Skeletal muscle tissue (tissue), 3 donors: ENCODE measurements at regions not wholly inside any gene's neighbourhood (a gene's known extent, or its start where the extent isn't known, plus 50 kb on each side); places are given as distances from the start of the nearest gene placed in this dataset.

Experiments
- H3K27ac ChIP-seq: one replicate; pipeline ENCODE4 v1.7.0; 2013; ENCODE audit warnings: mild to moderate bottlenecking, low read depth, low read length, inconsistent platforms
- H3K27me3 ChIP-seq, 3 donors: one replicate each; pipeline ENCODE4 v1.7.0; 2013; ENCODE audit warnings: low read length in 3 of 3; ENCODE audit not compliant: control insufficient read depth in 3 of 3, insufficient read depth in 3 of 3
- H3K36me3 ChIP-seq, 3 donors: one replicate each; pipeline ENCODE4 v1.7.0; 2013; ENCODE audit warnings: low read length in 3 of 3; ENCODE audit not compliant: control insufficient read depth in 3 of 3, insufficient read depth in 3 of 3
- H3K4me1 ChIP-seq, 3 donors: one replicate each; pipeline ENCODE4 v1.7.0; 2013; ENCODE audit warnings: low read length in 3 of 3, mild to moderate bottlenecking in 3 of 3; ENCODE audit not compliant: control insufficient read depth in 3 of 3, insufficient read depth in 3 of 3
- H3K4me3 ChIP-seq, 3 donors: one replicate each; pipeline ENCODE4 v1.7.0; 2013; ENCODE audit warnings: low read length in 3 of 3
- H3K9ac ChIP-seq, 3 donors: one replicate each; pipeline ENCODE4 v1.7.0; 2013; ENCODE audit warnings: low read length in 3 of 3, mild to moderate bottlenecking in 3 of 3, moderate library complexity in 2 of 3, low read depth in 1 of 3
- H3K9me3 ChIP-seq, 3 donors: one replicate each; pipeline ENCODE4 v1.7.0; 2013; ENCODE audit warnings: low read length in 3 of 3; ENCODE audit not compliant: control insufficient read depth in 3 of 3
- donor health status: Osteomylitis.

GRCh38 chr20:19887556-19888268 lies 129.4 kb upstream of the NAA20 start:
- Histone ChIP-seq H3K36me3 (peaks cover 0 to 4% (median 0%) of the 10 kb centered on the region in 3 donors), H3K4me3 (peak overlapping the region; percentile 37 to 72 (median 63)), H3K27me3 (no peaks in the 10 kb centered on the region), H3K4me1 (peaks cover 40 to 55% (median 44%) of the 10 kb centered on the region in 3 donors), H3K9ac (peak overlapping the region; percentile 59 to 81 (median 66)), H3K27ac (peak overlapping the region; percentile 84), H3K9me3 (no peaks in the 10 kb centered on the region)

- Histone ChIP-seq H3K27ac (peak overlapping the region; percentile 84), H3K27me3 (no peaks in the 10 kb centered on the region), H3K36me3 (peaks cover 3 to 5% (median 3%) of the 10 kb centered on the region in 3 donors), H3K9me3 (no peaks in the 10 kb centered on the region), H3K4me3 (peak overlapping the region; percentile 37 to 72 (median 63)), H3K4me1 (peaks cover 40 to 55% (median 44%) of the 10 kb centered on the region in 3 donors), H3K9ac (peak overlapping the region; percentile 59 to 81 (median 66))
Measured at GRCh38 chr20:19888269-19888671, 128.9 kb upstream of the NAA20 start.

DNA sequence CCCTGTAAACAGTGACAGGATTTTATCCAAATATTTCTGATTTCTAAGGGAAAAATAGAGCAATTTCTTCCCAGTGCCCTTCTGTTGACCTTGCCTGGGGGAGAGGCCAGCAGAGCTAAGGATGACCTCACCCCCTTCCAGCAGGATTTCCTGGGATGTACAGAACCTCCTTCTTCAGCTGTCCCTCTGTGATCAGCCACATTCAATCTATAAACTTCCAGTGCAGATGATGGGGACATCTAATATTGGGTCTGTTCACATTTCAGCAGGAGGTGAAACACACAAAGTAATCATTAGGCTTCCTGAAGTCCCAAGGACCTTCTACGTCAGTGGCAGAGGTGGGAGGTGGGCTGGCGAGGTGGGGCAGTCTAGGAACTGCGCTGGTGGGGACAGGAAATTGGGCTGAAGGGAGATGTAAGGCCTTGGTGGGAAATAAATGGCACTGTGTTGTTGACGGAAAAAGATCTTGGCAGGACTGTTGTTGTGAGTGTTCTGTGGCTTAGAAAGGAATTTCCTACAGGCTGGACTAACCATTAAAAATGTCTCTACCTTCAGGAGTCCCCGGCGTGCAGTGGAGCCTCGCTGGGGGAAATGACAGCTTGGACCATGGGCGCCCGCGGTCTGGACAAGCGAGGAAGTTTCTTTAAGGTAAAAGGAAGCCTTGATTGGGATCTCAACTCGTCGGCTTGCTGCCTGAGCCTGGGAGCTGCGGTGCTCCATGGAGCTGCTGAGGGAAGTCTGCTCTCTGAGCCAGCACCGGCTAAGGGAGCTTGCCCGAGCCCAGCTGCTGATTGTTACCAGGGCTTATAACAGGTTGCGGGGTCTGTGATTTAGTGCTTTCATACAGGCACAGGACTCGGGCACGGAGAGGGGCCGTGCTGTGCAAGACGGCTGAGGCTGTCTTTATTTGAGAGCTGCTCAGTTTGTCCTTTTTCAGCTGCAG lies 127.9 kb upstream of the NAA20 start:
- H3K4me1 ChIP-seq: peaks cover 40 to 55% (median 44%) of the 10 kb centered on the region in 3 donors
- no peaks in the 10 kb centered on the region for H3K9me3 ChIP-seq
- H3K27me3 ChIP-seq: no peaks in the 10 kb centered on the region
- H3K9ac ChIP-seq: peak overlapping the region; percentile 14 to 81 (median 66)
- H3K27ac ChIP-seq: peak overlapping the region; percentile 84
- H3K4me3 ChIP-seq: peak overlapping the region; percentile 59 to 77 (median 72)
- H3K36me3 ChIP-seq: peaks cover 5 to 6% (median 5%) of the 10 kb centered on the region in 3 donors

DNA sequence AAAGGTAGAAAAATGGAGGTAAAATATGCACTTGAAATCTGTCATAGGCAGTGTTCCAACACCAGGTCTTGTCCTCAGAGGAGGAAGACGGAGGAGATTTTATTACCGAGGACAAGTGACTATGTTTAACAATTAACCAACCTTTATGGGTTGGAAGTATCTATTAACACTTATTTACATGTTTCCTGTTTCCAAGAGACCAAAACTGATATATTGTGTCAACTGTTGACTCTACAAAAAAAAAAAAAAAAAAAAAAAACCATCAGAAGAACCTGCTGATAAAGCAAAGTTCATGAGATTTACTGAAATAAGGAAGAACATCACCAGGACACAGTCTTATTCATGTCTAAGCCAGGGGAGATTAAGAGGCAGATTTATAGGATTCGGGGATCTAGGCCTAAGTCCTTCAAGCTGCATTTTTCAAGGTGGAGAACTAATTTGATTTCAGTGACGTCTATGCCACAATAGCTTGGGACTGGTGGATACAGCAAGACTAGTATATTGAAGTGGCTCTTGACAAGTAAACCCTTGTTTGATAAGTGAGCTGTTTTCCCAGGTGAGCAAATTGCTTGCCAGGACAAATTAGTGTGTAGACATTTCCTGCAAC lies 126.6 kb upstream of the NAA20 start:
- no peaks in the 10 kb centered on the region for H3K9me3 ChIP-seq
- no peaks in the 10 kb centered on the region for H3K27me3 ChIP-seq
- H3K4me1 ChIP-seq: peaks cover 40 to 51% (median 44%) of the 10 kb centered on the region in 3 donors
- H3K9ac ChIP-seq: peak overlapping the region in 2 of 3 donors; percentile 66 to 81
- H3K4me3 ChIP-seq: peak overlapping the region in 2 of 3 donors; percentile 72 to 77
- H3K27ac ChIP-seq: peak overlapping the region; percentile 84
- H3K36me3 ChIP-seq: peaks cover 9 to 16% (median 13%) of the 10 kb centered on the region in 3 donors

- H3K27ac ChIP-seq: no peak overlapping the region
- peaks cover 20 to 33% (median 31%) of the 10 kb centered on the region in 3 donors for H3K4me1 ChIP-seq
- H3K9me3 ChIP-seq: no peaks in the 10 kb centered on the region
- H3K9ac ChIP-seq: no peak overlapping the region
- H3K36me3 ChIP-seq: peaks cover 13 to 24% (median 24%) of the 10 kb centered on the region in 3 donors
- H3K4me3 ChIP-seq: no peak overlapping the region
- H3K27me3 ChIP-seq: no peaks in the 10 kb centered on the region
Measured at GRCh38 chr20:19893356-19893755, 123.8 kb upstream of the NAA20 start.

- Histone ChIP-seq H3K4me1 (peaks cover 0 to 9% (median 8%) of the 10 kb centered on the region in 3 donors), H3K27me3 (no peaks in the 10 kb centered on the region), H3K9me3 (no peaks in the 10 kb centered on the region), H3K36me3 (peaks cover 11 to 27% (median 24%) of the 10 kb centered on the region in 3 donors), H3K9ac (no peak overlapping the region), H3K27ac (no peak overlapping the region), H3K4me3 (no peak overlapping the region)
Measured at GRCh38 chr20:19895761-19896160, 121.4 kb upstream of the NAA20 start.

DNA sequence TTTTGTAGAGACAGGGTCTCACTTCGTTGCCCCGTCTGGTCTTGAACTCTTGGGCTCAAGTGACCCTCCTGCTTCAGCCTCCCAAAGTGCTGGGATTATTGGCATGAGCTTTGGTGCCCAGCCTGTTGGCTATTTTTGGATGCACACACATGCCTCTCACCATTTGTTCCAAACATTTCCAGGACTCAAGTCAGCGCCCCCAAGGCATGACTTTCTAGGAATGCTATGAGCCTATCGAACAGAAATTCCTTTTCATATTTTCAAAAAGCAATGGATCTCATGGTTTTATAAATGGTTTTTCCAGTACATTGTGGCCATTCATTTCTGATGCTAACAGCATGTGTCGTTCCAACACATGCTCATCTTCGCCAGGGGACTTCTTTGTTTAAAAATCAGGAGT lies 119.3 kb upstream of the NAA20 start:
- peaks cover 8 to 32% (median 24%) of the 10 kb centered on the region in 3 donors for H3K36me3 ChIP-seq
- no peak overlapping the region for H3K4me3 ChIP-seq
- H3K4me1 ChIP-seq: peaks cover 0 to 5% (median 3%) of the 10 kb centered on the region in 3 donors
- H3K9me3 ChIP-seq: no peaks in the 10 kb centered on the region
- no peak overlapping the region for H3K27ac ChIP-seq
- H3K27me3 ChIP-seq: no peaks in the 10 kb centered on the region
- H3K9ac ChIP-seq: no peak overlapping the region

- peaks cover 3 to 18% (median 7%) of the 10 kb centered on the region in 3 donors for H3K36me3 ChIP-seq
- no peaks in the 10 kb centered on the region for H3K27me3 ChIP-seq
- no peaks in the 10 kb centered on the region for H3K9me3 ChIP-seq
- H3K4me3 ChIP-seq: no peak overlapping the region
- H3K4me1 ChIP-seq: peaks cover 0 to 5% (median 5%) of the 10 kb centered on the region in 3 donors
- no peak overlapping the region for H3K9ac ChIP-seq
- no peak overlapping the region for H3K27ac ChIP-seq
Measured at GRCh38 chr20:19901226-19901625, 115.9 kb upstream of the NAA20 start.

DNA sequence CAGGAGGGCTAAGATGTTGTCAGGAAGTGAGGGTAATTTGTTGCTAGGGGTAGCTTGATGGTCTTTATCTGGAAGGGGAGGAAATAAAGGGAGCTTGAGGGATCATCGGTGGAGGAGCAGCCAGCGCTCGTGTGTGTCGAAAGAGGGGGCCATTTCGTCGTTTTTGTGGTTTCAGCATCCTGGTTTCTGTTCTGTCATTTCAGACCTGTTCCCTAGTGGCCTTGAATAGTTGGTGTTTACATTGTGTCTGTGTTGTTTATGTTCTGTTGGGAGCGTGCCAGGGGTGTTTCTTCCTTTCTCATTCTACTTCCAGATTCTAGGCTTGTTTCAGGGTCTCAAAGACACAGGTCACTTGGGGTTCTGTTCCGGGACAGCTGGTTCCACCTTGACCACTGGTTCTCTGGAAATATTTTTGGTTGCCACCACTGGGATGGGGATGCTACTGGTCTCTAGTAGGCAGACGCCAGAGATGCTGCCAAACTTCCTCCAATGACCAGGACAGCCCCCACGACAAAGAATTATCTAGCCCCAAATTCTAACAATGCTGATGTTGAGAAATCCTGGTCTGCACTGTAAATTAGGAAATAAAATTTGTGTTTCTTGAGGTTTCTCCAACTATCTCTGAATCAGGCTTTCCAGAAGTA lies 113.9 kb upstream of the NAA20 start:
- H3K27ac ChIP-seq: no peak overlapping the region
- H3K4me3 ChIP-seq: no peak overlapping the region
- peaks cover 0 to 5% (median 5%) of the 10 kb centered on the region in 3 donors for H3K4me1 ChIP-seq
- peaks cover 0 to 8% (median 0%) of the 10 kb centered on the region in 3 donors for H3K36me3 ChIP-seq
- no peak overlapping the region for H3K9ac ChIP-seq
- no peaks in the 10 kb centered on the region for H3K9me3 ChIP-seq
- no peaks in the 10 kb centered on the region for H3K27me3 ChIP-seq
